ENCODE measurements at regions not wholly inside any gene's neighbourhood (a gene's known extent, or its start where the extent isn't known, plus 50 kb on each side); places are given as distances from the start of the nearest gene placed in this dataset.

GRCh38 chr17:73694491-73694890 is 50.2 kb upstream of the SDK2 start:
- no peak for DNase-seq

GRCh38 chr17:73695035-73695738 is 50.9 kb upstream of the SDK2 start:
- DNase-seq: no peak

GRCh38 chr17:73696251-73696650 is 52.0 kb upstream of the SDK2 start:
- DNase-seq: no peak

- peak; percentile 15 for DNase-seq
Observed at GRCh38 chr17:73697872-73698271, 53.6 kb upstream of the SDK2 start.

GRCh38 chr17:73698966-73699365 is 54.7 kb upstream of the SDK2 start:
- DNase-seq: no peak

- no peak for DNase-seq
Observed at GRCh38 chr17:73701701-73702100, 57.5 kb upstream of the SDK2 start.

GRCh38 chr17:73703192-73703591 is 58.9 kb upstream of the SDK2 start:
- no peak for DNase-seq

- DNase-seq: no peak
Observed at GRCh38 chr17:73703917-73704316, 59.7 kb upstream of the SDK2 start.

- DNase-seq: no peak
Observed at GRCh38 chr17:73705594-73705993, 61.3 kb upstream of the SDK2 start.

- DNase-seq: no peak
Observed at GRCh38 chr17:73706428-73706827, 62.2 kb upstream of the SDK2 start.

- peak; percentile 62 for DNase-seq
Observed at GRCh38 chr17:73706858-73707257, 62.6 kb upstream of the SDK2 start.

- no peak for DNase-seq
Observed at GRCh38 chr17:73707358-73707757, 63.1 kb upstream of the SDK2 start.

- no peak for DNase-seq
Observed at GRCh38 chr17:73710095-73710592, 65.9 kb upstream of the SDK2 start.

- DNase-seq: no peak
Observed at GRCh38 chr17:73711184-73711583, 66.9 kb upstream of the SDK2 start.

GRCh38 chr17:73711916-73712315 is 67.7 kb upstream of the SDK2 start:
- DNase-seq: no peak

- DNase-seq: no peak
Observed at GRCh38 chr17:73713136-73713535, 68.9 kb upstream of the SDK2 start.

- DNase-seq: no peak
Observed at GRCh38 chr17:73715769-73716168, 71.5 kb upstream of the SDK2 start.

GRCh38 chr17:73717690-73718089 is 73.4 kb upstream of the SDK2 start:
- DNase-seq: no peak

GRCh38 chr17:73718362-73718761 is 74.1 kb upstream of the SDK2 start:
- no peak for DNase-seq

GRCh38 chr17:73718912-73719311 is 74.7 kb upstream of the SDK2 start:
- no peak for DNase-seq

- no peak for DNase-seq
Observed at GRCh38 chr17:73719588-73720071, 75.4 kb upstream of the SDK2 start.

GRCh38 chr17:73720187-73720834 is 76.1 kb upstream of the SDK2 start:
- no peak for DNase-seq

- DNase-seq: no peak
Observed at GRCh38 chr17:73722165-73722564, 77.9 kb upstream of the SDK2 start.

- no peak for DNase-seq
Observed at GRCh38 chr17:73723317-73723716, 79.1 kb upstream of the SDK2 start.

GRCh38 chr17:73724341-73724740 is 80.1 kb upstream of the SDK2 start:
- DNase-seq: no peak

Measured in NCI-H2081 treated with DMSO at 0.1 percent for 48 hours (cell line).